ENCODE measurements at regions not wholly inside any gene's neighbourhood (a gene's known extent, or its start where the extent isn't known, plus 50 kb on each side); places are given as distances from the start of the nearest gene placed in this dataset.

GRCh38 chr3:64956711-64957325 is 269.0 kb upstream of the ADAMTS9 start:
- H3K4me1 ChIP-seq (ENCODE audit: control insufficient read depth, insufficient read depth, low read length): no peaks in the 10 kb centered on the region
- H3K36me3 ChIP-seq (ENCODE audit: control insufficient read depth, insufficient read depth, low read length): no peaks in the 10 kb centered on the region
- WGBS, 2 experiments (ENCODE audit: insufficient coverage in 1 of 2, insufficient read length in 1 of 2): 93 to 95% methylated on average over 9 to 10 of the region's 10 CpGs
- H3K4me3 Mint-ChIP-seq: no peak overlapping the region
- H3K27me3 Mint-ChIP-seq (ENCODE audit: insufficient read depth): no peaks in the 10 kb centered on the region
- no peak overlapping the region for H3K27ac ChIP-seq (ENCODE audit: low read depth, low read length)
- no peaks in the 10 kb centered on the region for H3K9me3 Mint-ChIP-seq
- no peaks in the 10 kb centered on the region for H3K9me3 ChIP-seq (ENCODE audit: control insufficient read depth, low read length)
- H3K4me1 Mint-ChIP-seq: peaks cover 6% of the 10 kb centered on the region
- H3K27me3 ChIP-seq (ENCODE audit: control insufficient read depth, insufficient read depth, low read length, poor library complexity, severe bottlenecking): no peaks in the 10 kb centered on the region
- DNase-seq: no peak
- no peak overlapping the region for H3K4me3 ChIP-seq (ENCODE audit: low read length)
- no peak overlapping the region for H3K27ac Mint-ChIP-seq
- TF ChIP-seq CTCF (conservative IDR thresholded peaks at IDR 0.05): no peak
- no peaks in the 10 kb centered on the region for H3K36me3 Mint-ChIP-seq (ENCODE audit: low read depth)
- H3K9ac ChIP-seq (ENCODE audit: extremely low read depth, low read length, poor library complexity, severe bottlenecking): no peak overlapping the region

- TF ChIP-seq CTCF (conservative IDR thresholded peaks at IDR 0.05): no peak
- Histone ChIP-seq H3K4me1 (ENCODE audit: control insufficient read depth, insufficient read depth, low read length) (no peaks in the 10 kb centered on the region), H3K36me3 (ENCODE audit: control insufficient read depth, insufficient read depth, low read length) (no peaks in the 10 kb centered on the region), H3K9me3 (ENCODE audit: control insufficient read depth, low read length) (no peaks in the 10 kb centered on the region), H3K27ac (ENCODE audit: low read depth, low read length) (no peak overlapping the region), H3K27me3 (ENCODE audit: control insufficient read depth, insufficient read depth, low read length, poor library complexity, severe bottlenecking) (no peaks in the 10 kb centered on the region), H3K9ac (ENCODE audit: extremely low read depth, low read length, poor library complexity, severe bottlenecking) (no peak overlapping the region), H3K4me3 (ENCODE audit: low read length) (no peak overlapping the region)
- Mint-ChIP-seq H3K9me3 (no peaks in the 10 kb centered on the region), H3K27ac (no peak overlapping the region), H3K27me3 (ENCODE audit: insufficient read depth) (no peaks in the 10 kb centered on the region), H3K36me3 (ENCODE audit: low read depth) (no peaks in the 10 kb centered on the region), H3K4me3 (no peak overlapping the region), H3K4me1 (peaks cover 6% of the 10 kb centered on the region)
- WGBS, 2 experiments (ENCODE audit: insufficient coverage in 1 of 2, insufficient read length in 1 of 2): 76 to 88% methylated on average over 1 to 4 of the region's 4 CpGs
- no peak for DNase-seq
Observed at GRCh38 chr3:64954995-64955636, 267.3 kb upstream of the ADAMTS9 start.

- peak overlapping the region; percentile 88 for H3K27ac ChIP-seq (ENCODE audit: low read depth, low read length)
- Mint-ChIP-seq H3K9me3 (no peaks in the 10 kb centered on the region), H3K27me3 (ENCODE audit: insufficient read depth) (peaks cover 2% of the 10 kb centered on the region), H3K27ac (peak overlapping the region; percentile 65), H3K4me1 (peaks cover 22% of the 10 kb centered on the region), H3K36me3 (ENCODE audit: low read depth) (no peaks in the 10 kb centered on the region), H3K4me3 (peak overlapping the region; percentile 15)
- no peak for TF ChIP-seq CTCF (conservative IDR thresholded peaks at IDR 0.05)
- H3K4me1 ChIP-seq (ENCODE audit: control insufficient read depth, insufficient read depth, low read length): peaks cover 8% of the 10 kb centered on the region
- WGBS, 2 experiments (ENCODE audit: insufficient coverage in 1 of 2, insufficient read length in 1 of 2): 14 to 39% methylated on average over 1 to 6 of the region's 6 CpGs
- no peaks in the 10 kb centered on the region for H3K36me3 ChIP-seq (ENCODE audit: control insufficient read depth, insufficient read depth, low read length)
- DNase-seq: peak; percentile 85
- no peaks in the 10 kb centered on the region for H3K27me3 ChIP-seq (ENCODE audit: control insufficient read depth, insufficient read depth, low read length, poor library complexity, severe bottlenecking)
- H3K9me3 ChIP-seq (ENCODE audit: control insufficient read depth, low read length): no peaks in the 10 kb centered on the region
- peak overlapping the region; percentile 23 for H3K9ac ChIP-seq (ENCODE audit: extremely low read depth, low read length, poor library complexity, severe bottlenecking)
- H3K4me3 ChIP-seq (ENCODE audit: low read length): peak overlapping the region; percentile 54
Observed at GRCh38 chr3:64945171-64945729, 257.4 kb upstream of the ADAMTS9 start.

All from endodermal cell (in vitro differentiated cells).